H1 (cell line): ENCODE measurements at regions not wholly inside any gene's neighbourhood (a gene's known extent, or its start where the extent isn't known, plus 50 kb on each side); places are given as distances from the start of the nearest gene placed in this dataset.

Experiments
- BRCA1 ChIP-seq: IDR thresholded peaks from 2 replicates; pipeline ENCODE4 v1.6.1; 2012; ENCODE audit warnings: low read depth, low read length, improper control_type of control experiment
- CHD2 ChIP-seq: IDR thresholded peaks from 2 replicates; pipeline ENCODE4 v1.6.1; 2012; ENCODE audit warnings: low read length, improper control_type of control experiment
- CHD7 ChIP-seq: fragments of 300-600 bp; sonication (generic); IDR thresholded peaks from 2 replicates; pipeline ENCODE4 v1.7.1; 2012; ENCODE audit warnings: low read length, moderate library complexity, mild to moderate bottlenecking, inconsistent platforms; ENCODE audit not compliant: insufficient replicate concordance
- E2F6 ChIP-seq: IDR thresholded peaks from 2 replicates; pipeline ENCODE4 v1.6.1; 2012; ENCODE audit warnings: inconsistent platforms
- EGR1 ChIP-seq: IDR thresholded peaks from 2 replicates; pipeline ENCODE4 v1.6.1; 2011; ENCODE audit warnings: low read depth, low read length, borderline replicate concordance
- FOSL1 ChIP-seq: IDR thresholded peaks from 2 replicates; pipeline ENCODE4 v1.6.1; 2011; ENCODE audit warnings: mild to moderate bottlenecking, low read depth, low read length, moderate library complexity; ENCODE audit not compliant: insufficient read depth
- MAFK ChIP-seq: IDR thresholded peaks from 2 replicates; pipeline ENCODE4 v1.6.1; 2012; ENCODE audit warnings: low read depth, mild to moderate bottlenecking, improper control_type of control experiment, low read length
- POLR2A ChIP-seq, 2 experiments: IDR thresholded peaks; 1 replicate in 1 of 2; 2 replicates in 1 of 2; pipeline ENCODE4 v1.6.1; 2011; ENCODE audit warnings: low read depth in 2 of 2, low read length in 2 of 2, mild to moderate bottlenecking in 2 of 2; ENCODE audit errors: control extremely low read depth in 1 of 2
- RAD21 ChIP-seq, 2 experiments: IDR thresholded peaks in 1 of 2; conservative IDR thresholded peaks in 1 of 2; 2 replicates each; pipeline ENCODE4 v1.6.1; 2011; ENCODE audit warnings: low read depth in 2 of 2, low read length in 2 of 2, improper control_type of control experiment in 1 of 2, inconsistent platforms in 1 of 2, mild to moderate bottlenecking in 1 of 2, moderate library complexity in 1 of 2
- SIX5 ChIP-seq: IDR thresholded peaks from 2 replicates; pipeline ENCODE4 v1.6.1; 2011; ENCODE audit warnings: mild to moderate bottlenecking, low read depth, low read length
- SP1 ChIP-seq: IDR thresholded peaks from 2 replicates; pipeline ENCODE4 v1.6.1; 2011; ENCODE audit warnings: low read depth, low read length

- TF ChIP-seq CHD7 (no peak), EGR1 (no peak), RAD21 (IDR thresholded peaks at IDR 0.05 in 1 of 2, conservative IDR thresholded peaks at IDR 0.05 in 1 of 2; ENCODE audit: low read depth in 2 of 2, low read length in 2 of 2) (no peak; a peak in 1 of 4 replicates), SIX5 (no peak), BRCA1 (no peak), POLR2A (IDR thresholded peaks at IDR 0.05; ENCODE audit: control extremely low read depth in 1 of 2, low read depth in 2 of 2, low read length in 2 of 2) (no peak), MAFK (no peak), FOSL1 (no peak), SP1 (no peak), E2F6 (no peak), CHD2 (no peak)
Observed at GRCh38 chr9:111231801-111232580, 98.0 kb downstream of the OR2K2 start (continued).
